ENCODE measurements at regions not wholly inside any gene's neighbourhood (a gene's known extent, or its start where the extent isn't known, plus 50 kb on each side); places are given as distances from the start of the nearest gene placed in this dataset.

- no peak for DNase-seq (ENCODE audit: low read depth)
Measured at GRCh38 chrX:42946544-42947194, 168.7 kb upstream of the PPP1R2C start.

DNA sequence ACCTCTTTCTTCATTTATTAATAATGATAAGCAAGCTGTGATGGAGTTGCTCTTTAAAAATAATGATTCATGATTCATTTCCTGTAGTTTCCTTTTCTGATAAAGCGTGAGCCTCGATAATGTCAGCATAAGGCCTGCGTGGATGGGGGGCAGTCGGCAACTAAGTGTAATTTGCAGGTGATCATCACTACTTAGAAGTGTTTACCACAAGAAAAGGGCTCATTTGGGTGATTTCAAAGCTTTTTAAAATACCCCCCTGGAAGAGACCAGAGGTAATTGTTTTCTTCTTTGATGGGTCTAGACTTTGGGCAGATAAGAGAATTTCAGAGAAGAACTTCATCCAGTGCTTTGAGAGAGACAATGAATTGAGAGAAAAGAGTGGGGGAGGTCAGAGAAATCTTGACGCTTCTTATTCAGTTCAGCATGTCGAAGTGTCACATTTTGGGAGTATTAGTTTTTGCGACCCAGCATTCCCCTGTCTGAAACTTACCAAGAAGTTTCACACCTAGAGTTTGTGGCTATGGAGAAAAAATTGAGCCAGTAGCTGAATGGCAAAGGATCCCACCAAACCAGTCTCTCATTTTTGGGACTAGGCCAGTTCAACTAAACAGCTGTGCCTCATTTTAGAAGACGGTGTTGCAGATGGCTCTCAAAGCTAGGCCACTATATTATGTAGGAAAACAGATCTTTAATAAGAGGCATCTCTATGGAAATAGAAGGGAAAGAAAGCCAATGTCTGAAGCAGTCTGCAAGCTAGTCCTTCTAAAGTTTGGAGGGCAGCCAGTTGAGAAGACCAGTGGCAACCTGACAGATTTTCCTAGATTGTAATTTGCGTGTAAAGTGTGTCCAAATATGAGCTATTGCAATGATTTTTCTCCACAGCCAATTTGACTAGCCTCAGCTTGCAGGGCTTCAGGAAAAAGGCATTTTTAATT lies 171.0 kb upstream of the PPP1R2C start:
- no peak for DNase-seq (ENCODE audit: low read depth)

GRCh38 chrX:42951747-42952146 lies 173.8 kb upstream of the PPP1R2C start:
- DNase-seq (ENCODE audit: low read depth) = no peak

GRCh38 chrX:42952621-42953020 lies 174.7 kb upstream of the PPP1R2C start:
- DNase-seq (ENCODE audit: low read depth) = no peak

GRCh38 chrX:42954880-42955279 lies 176.9 kb upstream of the PPP1R2C start:
- no peak for DNase-seq (ENCODE audit: low read depth)

DNA sequence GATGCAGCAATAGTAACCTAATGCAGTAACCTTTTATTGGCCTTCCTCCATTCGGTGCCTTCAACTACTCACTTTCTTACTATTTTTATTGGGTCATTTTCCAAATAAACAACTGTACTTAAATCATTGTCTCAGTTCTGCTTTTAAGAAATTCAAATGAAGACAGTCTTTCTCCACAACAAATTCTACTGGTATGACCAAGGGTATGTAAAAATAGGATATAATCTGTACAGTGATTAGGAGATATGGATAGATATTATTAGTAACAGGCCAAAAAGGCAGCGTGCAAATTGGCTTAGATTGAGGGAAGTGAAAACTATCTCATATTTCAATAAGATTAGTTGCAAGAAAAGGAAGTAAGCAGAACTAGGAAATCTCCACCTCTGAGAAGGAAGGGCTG lies 177.4 kb upstream of the PPP1R2C start:
- no peak for DNase-seq (ENCODE audit: low read depth)

DNA sequence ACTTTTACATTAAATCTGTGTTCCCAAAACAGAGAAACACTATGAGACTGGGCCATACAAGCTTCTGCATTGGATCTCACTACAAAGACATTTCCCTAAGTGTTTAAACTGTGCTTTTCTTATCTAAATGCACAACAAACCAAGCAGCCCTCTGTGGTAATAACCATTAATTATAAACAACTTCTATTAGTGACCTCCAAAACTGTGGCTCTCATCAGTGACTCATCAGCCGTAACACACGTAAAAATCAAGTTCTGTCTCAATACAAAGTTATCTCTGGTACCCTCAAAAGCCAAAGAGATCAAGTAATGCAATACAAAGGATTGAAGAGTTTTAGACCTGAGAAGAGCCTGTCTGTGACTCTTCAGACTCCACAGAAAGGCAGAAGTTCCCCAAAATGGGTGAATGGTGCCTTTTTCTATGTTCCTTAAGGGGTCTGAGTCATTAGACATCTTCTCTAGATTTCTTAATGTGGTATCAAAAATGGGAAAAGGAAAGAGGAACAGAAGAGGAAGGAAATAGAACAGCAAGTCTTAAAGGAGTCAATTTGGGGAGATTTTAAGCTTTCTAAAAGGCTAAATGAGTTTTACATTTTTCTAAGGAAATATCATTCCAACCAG lies 189.8 kb upstream of the PPP1R2C start:
- DNase-seq (ENCODE audit: low read depth) = no peak

DNA sequence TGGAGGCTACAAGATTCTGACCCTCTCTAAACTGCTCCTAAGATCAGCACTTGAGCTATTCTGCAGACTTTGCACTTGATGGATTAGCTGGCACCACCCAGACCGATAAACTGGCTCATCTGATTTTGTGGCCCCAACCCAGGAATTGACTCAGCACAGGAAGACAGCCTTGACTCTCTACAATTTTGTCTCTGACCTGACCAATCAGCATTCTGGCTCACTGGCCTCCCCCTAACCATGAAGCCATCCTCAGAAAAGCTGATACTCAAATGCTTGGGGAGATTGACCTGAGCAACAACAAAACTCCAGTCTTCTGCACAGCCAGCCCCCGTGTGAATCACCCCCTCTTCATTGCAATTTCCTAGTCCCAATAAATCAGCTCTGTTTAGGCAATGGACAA lies 195.4 kb upstream of the PPP1R2C start:
- DNase-seq (ENCODE audit: low read depth) = no peak

DNA sequence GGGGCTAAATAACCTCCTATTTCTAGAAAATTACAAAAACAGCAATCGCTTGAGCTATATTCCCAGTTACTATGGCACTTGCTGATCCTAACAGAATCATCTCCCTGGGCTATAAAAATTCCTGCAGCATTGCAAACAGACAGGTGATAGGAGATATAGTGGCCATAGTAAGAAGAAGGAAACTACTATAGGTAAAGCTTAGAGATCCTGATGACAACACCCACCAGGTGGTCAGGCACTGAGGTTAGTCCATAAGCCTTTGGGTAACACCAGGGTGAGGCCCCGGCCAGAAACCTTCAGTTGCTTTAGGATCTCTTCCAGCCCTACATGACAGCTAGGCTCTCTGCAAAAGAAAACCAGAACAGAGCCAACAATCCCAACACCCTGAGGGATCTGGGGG lies 197.9 kb upstream of the PPP1R2C start:
- DNase-seq (ENCODE audit: low read depth) = no peak

GRCh38 chrX:42976746-42977366 lies 198.9 kb upstream of the PPP1R2C start:
- DNase-seq (ENCODE audit: low read depth) = no peak

GRCh38 chrX:42978655-42979379 lies 200.9 kb upstream of the PPP1R2C start:
- no peak for DNase-seq (ENCODE audit: low read depth)

DNA sequence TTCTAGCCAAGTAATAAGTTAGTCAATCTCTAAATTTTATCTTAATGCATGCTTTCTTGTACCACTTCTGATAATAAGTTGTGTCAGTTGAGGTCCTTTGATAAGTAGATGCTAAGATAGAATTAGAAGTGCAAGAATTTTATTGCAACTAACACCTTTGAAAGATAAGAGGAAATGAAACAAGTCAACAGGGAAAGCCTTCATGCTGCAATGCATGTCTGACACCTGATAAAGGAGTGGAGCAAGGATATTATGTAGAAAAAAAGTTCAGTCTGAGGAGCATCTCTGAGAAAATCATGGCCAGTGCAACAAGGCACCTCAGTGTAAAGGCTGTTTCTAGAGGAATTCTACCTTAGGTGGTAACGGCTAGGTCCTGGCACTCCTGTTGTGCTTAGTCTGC lies 210.7 kb upstream of the PPP1R2C start:
- no peak for DNase-seq (ENCODE audit: low read depth)

DNA sequence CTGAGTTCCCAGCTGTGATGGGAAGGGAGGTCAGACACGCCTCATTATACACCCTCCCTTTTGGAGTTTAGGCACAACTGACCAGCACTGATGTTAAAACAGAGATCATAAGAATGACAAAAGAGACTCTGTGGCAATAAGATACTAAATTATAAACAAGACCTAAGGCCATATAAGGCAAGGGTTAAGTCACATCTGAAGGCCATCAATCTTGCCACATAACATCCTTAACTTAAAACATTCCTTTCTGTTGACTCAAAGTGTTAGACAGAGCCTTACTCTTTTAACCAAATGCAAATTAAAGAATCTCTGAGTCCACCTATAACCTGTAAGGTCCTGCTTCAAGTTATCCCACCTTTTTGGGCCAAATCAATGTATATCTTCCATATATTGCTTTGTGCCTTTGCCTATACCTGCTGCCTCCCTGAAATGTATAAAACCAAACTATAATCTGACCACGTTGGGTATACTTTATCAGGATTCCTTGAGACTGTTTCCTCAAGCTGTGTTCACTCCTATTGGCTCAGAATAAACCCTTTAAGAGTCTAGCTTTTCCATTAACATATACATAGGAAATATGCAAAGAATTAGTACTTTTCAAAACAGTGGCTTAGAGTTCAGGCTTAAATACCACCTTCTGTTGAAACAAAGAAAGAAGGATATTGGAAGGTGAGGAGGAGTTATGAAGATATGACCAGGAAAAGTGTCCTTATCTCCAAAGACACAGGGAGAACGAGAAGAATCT lies 214.4 kb upstream of the PPP1R2C start:
- DNase-seq (ENCODE audit: low read depth) = no peak

DNA sequence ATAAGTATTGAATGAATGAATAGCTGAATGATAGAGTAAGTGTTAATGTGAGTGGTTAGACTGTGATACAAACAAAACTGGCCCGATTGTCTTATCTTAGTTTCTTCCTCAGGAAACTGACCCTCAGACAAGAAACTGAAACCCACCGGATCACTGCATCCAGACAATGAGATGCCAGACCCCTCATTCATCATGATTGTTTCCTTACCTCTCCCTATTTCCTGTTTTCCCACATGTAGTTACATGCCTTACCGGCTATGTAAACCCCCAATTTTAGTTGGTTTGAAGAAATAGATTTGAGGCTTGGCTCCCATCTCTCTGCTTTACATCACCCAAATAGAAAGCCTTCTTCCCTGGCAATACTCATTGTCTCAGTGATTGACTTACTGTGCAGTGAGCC lies 218.9 kb upstream of the PPP1R2C start:
- DNase-seq (ENCODE audit: low read depth) = no peak

- no peak for DNase-seq (ENCODE audit: low read depth)
Measured at GRCh38 chrX:43000121-43000520, 222.2 kb upstream of the PPP1R2C start.

DNA sequence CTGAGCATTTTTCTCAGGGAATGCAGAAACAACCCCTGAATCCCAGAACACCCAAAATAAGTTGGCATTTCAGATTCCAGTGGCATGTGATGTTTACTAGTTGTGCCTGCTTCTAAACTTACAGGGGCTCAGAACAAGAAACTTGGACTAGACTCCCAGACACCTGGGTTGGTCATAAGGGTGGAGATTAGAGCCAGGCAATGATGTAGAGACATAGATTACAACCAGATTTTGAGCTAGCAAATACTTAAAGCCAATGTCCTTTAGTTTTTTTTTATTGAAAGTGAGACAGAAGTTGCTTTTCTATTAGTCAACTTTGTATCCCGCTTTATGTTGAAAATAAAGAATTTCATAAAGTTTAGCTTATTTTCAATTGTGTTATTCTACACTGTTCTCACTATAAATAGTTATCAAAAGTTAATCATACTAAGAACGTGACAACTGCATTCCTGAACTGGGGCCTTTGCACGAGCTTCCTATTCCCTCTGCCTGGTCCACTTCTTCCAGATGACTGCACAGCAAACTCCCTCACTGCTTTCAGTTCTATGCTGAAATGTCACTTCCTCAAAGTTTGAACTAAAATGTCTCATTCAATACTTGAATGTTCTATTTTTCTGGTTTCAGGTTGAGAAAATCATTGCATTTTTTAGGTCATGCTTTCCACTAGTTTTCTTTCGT lies 224.7 kb upstream of the PPP1R2C start:
- DNase-seq (ENCODE audit: low read depth) = no peak

- DNase-seq (ENCODE audit: low read depth) = no peak
Measured at GRCh38 chrX:43003204-43003565, 225.2 kb upstream of the PPP1R2C start.

DNA sequence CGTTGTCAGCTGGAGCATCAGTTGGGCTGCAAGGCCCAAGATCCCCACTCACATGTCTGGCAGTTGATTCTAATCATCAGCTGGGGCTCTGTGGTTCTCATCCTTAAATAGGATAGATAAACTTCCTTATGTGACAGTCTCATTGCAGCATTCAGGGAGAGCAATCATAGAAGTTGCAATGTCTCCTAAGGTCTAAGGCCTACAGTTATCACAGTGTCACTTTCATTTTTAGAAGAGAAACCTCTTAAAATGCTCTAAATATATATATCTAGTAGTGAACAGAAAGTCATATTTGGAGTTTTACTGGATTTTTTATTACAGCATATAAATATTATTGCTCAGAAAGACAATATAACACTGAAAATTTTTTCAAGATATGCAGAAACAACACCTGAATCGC lies 226.0 kb upstream of the PPP1R2C start:
- DNase-seq (ENCODE audit: low read depth) = no peak

- no peak for DNase-seq (ENCODE audit: low read depth)
Measured at GRCh38 chrX:43005561-43005960, 227.6 kb upstream of the PPP1R2C start.

DNA sequence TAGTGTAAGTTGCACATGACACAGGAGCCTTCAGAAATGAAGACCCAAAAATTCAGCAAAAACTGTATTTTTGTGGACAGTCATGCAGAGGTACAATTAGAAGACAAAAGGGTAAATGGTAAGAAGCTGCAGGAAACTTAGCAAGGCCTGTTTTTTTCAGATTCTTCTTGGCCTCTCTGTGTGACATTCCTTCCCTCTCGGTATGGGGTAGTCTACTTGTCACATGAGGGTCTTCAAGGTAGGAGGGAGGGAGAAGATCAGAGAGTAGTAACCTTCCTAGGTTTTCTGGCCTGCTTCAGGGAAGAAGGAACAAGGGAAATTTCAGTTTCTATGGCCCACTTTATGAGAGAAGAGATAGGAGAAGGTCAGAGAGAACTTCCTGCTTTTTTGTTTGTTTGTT lies 230.4 kb upstream of the PPP1R2C start:
- no peak for DNase-seq (ENCODE audit: low read depth)

- no peak for DNase-seq (ENCODE audit: low read depth)
Measured at GRCh38 chrX:43016021-43016420, 238.1 kb upstream of the PPP1R2C start.
